ENCODE measurements at regions not wholly inside any gene's neighbourhood (a gene's known extent, or its start where the extent isn't known, plus 50 kb on each side); places are given as distances from the start of the nearest gene placed in this dataset.

GRCh38 chr3:181859518-181859917 is 147.8 kb downstream of the SOX2 start:
- no peak for DNase-seq (ENCODE audit: low read depth)

- no peak for DNase-seq (ENCODE audit: low read depth)
Measured at GRCh38 chr3:181860235-181860634, 148.5 kb downstream of the SOX2 start.

GRCh38 chr3:181862502-181862901 is 150.8 kb downstream of the SOX2 start:
- no peak for DNase-seq (ENCODE audit: low read depth)

GRCh38 chr3:181868576-181869082 is 156.9 kb downstream of the SOX2 start:
- no peak for DNase-seq (ENCODE audit: low read depth)

- no peak for DNase-seq (ENCODE audit: low read depth)
Measured at GRCh38 chr3:181872887-181873286, 161.2 kb downstream of the SOX2 start.

- no peak for DNase-seq (ENCODE audit: low read depth)
Measured at GRCh38 chr3:181879926-181880325, 168.2 kb downstream of the SOX2 start.

GRCh38 chr3:181880331-181880730 is 168.6 kb downstream of the SOX2 start:
- DNase-seq (ENCODE audit: low read depth) = no peak

GRCh38 chr3:181881749-181882148 is 170.0 kb downstream of the SOX2 start:
- no peak for DNase-seq (ENCODE audit: low read depth)

- no peak for DNase-seq (ENCODE audit: low read depth)
Measured at GRCh38 chr3:181885868-181886630, 174.3 kb downstream of the SOX2 start.

GRCh38 chr3:181886676-181887075 is 175.0 kb downstream of the SOX2 start:
- no peak for DNase-seq (ENCODE audit: low read depth)

- no peak for DNase-seq (ENCODE audit: low read depth)
Measured at GRCh38 chr3:181887685-181888084, 176.0 kb downstream of the SOX2 start.

- no peak for DNase-seq (ENCODE audit: low read depth)
Measured at GRCh38 chr3:181888234-181888633, 176.5 kb downstream of the SOX2 start.

- DNase-seq (ENCODE audit: low read depth) = no peak
Measured at GRCh38 chr3:181892848-181893247, 181.1 kb downstream of the SOX2 start.

- no peak for DNase-seq (ENCODE audit: low read depth)
Measured at GRCh38 chr3:181896605-181897004, 184.9 kb downstream of the SOX2 start.

GRCh38 chr3:181899702-181900101 is 188.0 kb downstream of the SOX2 start:
- no peak for DNase-seq (ENCODE audit: low read depth)

GRCh38 chr3:181901626-181902025 is 189.9 kb downstream of the SOX2 start:
- DNase-seq (ENCODE audit: low read depth) = no peak

GRCh38 chr3:181906338-181906737 is 194.6 kb downstream of the SOX2 start:
- DNase-seq (ENCODE audit: low read depth) = no peak

GRCh38 chr3:181909241-181909640 is 197.5 kb downstream of the SOX2 start:
- no peak for DNase-seq (ENCODE audit: low read depth)

GRCh38 chr3:181912384-181912783 is 200.7 kb downstream of the SOX2 start:
- no peak for DNase-seq (ENCODE audit: low read depth)

- no peak for DNase-seq (ENCODE audit: low read depth)
Measured at GRCh38 chr3:181913254-181913653, 201.5 kb downstream of the SOX2 start.

- no peak for DNase-seq (ENCODE audit: low read depth)
Measured at GRCh38 chr3:181915551-181915950, 203.8 kb downstream of the SOX2 start.

- DNase-seq (ENCODE audit: low read depth) = no peak
Measured at GRCh38 chr3:181916013-181916412, 204.3 kb downstream of the SOX2 start.

- no peak for DNase-seq (ENCODE audit: low read depth)
Measured at GRCh38 chr3:181917027-181917426, 205.3 kb downstream of the SOX2 start.

GRCh38 chr3:181919375-181919774 is 207.7 kb downstream of the SOX2 start:
- no peak for DNase-seq (ENCODE audit: low read depth)
